Panc1 (cell line): ENCODE measurements at regions not wholly inside any gene's neighbourhood (a gene's known extent, or its start where the extent isn't known, plus 50 kb on each side); places are given as distances from the start of the nearest gene placed in this dataset.

Source experiments
- ATAC-seq: fragments of 200-7000 bp; cut with Tn5 transposase; 2 replicates; pipeline ENCODE4 v1.9.1; 2020; ENCODE audit warnings: mild to moderate bottlenecking, moderate library complexity
- BruUV-seq: library from RNA; stranded (reverse); fragments of 400-500 nt; replicated peaks from 2 replicates; lab custom pipeline; 2021; lab: Mats Ljungman, UMichigan
- CTCF ChIA-PET: fragments of 300-600 bp; sonication (Branson Sonifier 250); formaldehyde crosslinking; loops from one replicate; lab custom pipeline; 2022; ENCODE audit warnings: antibody characterized with exemption; lab: Charles Lee
- POLR2A ChIA-PET: fragments of 300-600 bp; sonication (Branson Sonifier 250); formaldehyde crosslinking; loops from one replicate; lab custom pipeline; 2022; ENCODE audit warnings: antibody characterized with exemption; lab: Charles Lee
- DNase-seq: peaks from one replicate; pipeline ENCODE4 v3.0.0-alpha.2; 2010; ENCODE audit warnings: low read depth, low spot score
- H3K27ac ChIP-seq: 2 replicates; pipeline ENCODE4 v1.5.1; 2011; ENCODE audit warnings: mild to moderate bottlenecking, low read length, inconsistent platforms
- H3K27me3 ChIP-seq: fragments of 200-500 bp; sonication (Bioruptor generic); 2 replicates; pipeline ENCODE4 v1.6.0; 2014; ENCODE audit warnings: low read length, inconsistent platforms; ENCODE audit not compliant: control insufficient read depth, insufficient read depth
- H3K36me3 ChIP-seq: fragments of 200-500 bp; sonication (Bioruptor generic); 2 replicates; pipeline ENCODE4 v1.5.1; 2014; ENCODE audit warnings: inconsistent platforms, mild to moderate bottlenecking, low read length, moderate library complexity; ENCODE audit not compliant: control insufficient read depth, insufficient read depth
- H3K4me1 ChIP-seq: 2 replicates; pipeline ENCODE4 v1.5.1; 2011; ENCODE audit warnings: inconsistent platforms, mild to moderate bottlenecking, low read length, moderate library complexity; ENCODE audit not compliant: control insufficient read depth, insufficient read depth
- H3K4me3 ChIP-seq, 2 experiments: 2 replicates each; pipeline ENCODE4 v1.5.1; 2011 to 2012; ENCODE audit warnings: low read depth in 2 of 2, low read length in 2 of 2, mild to moderate bottlenecking in 2 of 2, inconsistent platforms in 1 of 2, moderate library complexity in 1 of 2
- H3K9me3 ChIP-seq: fragments of 200-500 bp; sonication (Bioruptor generic); 2 replicates; pipeline ENCODE4 v1.5.1; 2014; ENCODE audit warnings: low read depth, mild to moderate bottlenecking, inconsistent platforms, low read length, moderate library complexity; ENCODE audit not compliant: control insufficient read depth, insufficient read depth
- CTCF ChIP-seq: fragments of 450-650 bp; IDR thresholded peaks from 2 replicates; pipeline ENCODE4 v1.5.1; 2017; ENCODE audit warnings: mild to moderate bottlenecking
- POLR2AphosphoS5 ChIP-seq: IDR thresholded peaks from 2 replicates; pipeline ENCODE4 v1.6.1; 2012; ENCODE audit warnings: mild to moderate bottlenecking, low read depth, low read length, moderate library complexity
- REST ChIP-seq, 2 experiments: IDR thresholded peaks; 2 replicates each; pipeline ENCODE4 v1.6.1; 2011 to 2012; ENCODE audit warnings: low read depth in 2 of 2, control low read depth in 1 of 2, low read length in 1 of 2, mild to moderate bottlenecking in 1 of 2, moderate library complexity in 1 of 2; ENCODE audit not compliant: insufficient read depth in 1 of 2
- SIN3A ChIP-seq: IDR thresholded peaks from 2 replicates; pipeline ENCODE4 v1.6.1; 2012; ENCODE audit warnings: low read depth, mild to moderate bottlenecking, low read length, moderate library complexity, borderline replicate concordance; ENCODE audit not compliant: insufficient read depth
- TCF7L2 ChIP-seq: IDR thresholded peaks from 2 replicates; pipeline ENCODE4 v1.6.1; 2011; ENCODE audit warnings: mild to moderate bottlenecking, low read depth, low read length, inconsistent platforms
- in situ Hi-C: cut with HindIII; loops from 2 replicates; pipeline ENCODE4 v1.10.0; 2016; ENCODE audit warnings: low sequenced_read_pairs, low pct_unique_long_range_greater_than_20kb
- intact Hi-C: fragments of 100-400 bp; cut with micrococcal nuclease; formaldehyde crosslinking; loops from one replicate; pipeline ENCODE4 v1.10.0; 2022; ENCODE audit not compliant: unreplicated experiment

- no TSS peak for BruUV-seq
- ChIA-PET CTCF (no interaction called here), POLR2A (no interaction called here)
- intact Hi-C loops (no loop called here), in situ Hi-C loops (no loop called here)
- Histone ChIP-seq H3K36me3 (no peaks in the 10 kb centered on the region), H3K4me1 (no peaks in the 10 kb centered on the region), H3K4me3 (no peak overlapping the region), H3K9me3 (no peaks in the 10 kb centered on the region), H3K27ac (no peak overlapping the region), H3K27me3 (no peaks in the 10 kb centered on the region)
- DNase-seq (no peak), ATAC-seq (no peak)
- TF ChIP-seq SIN3A (no peak), TCF7L2 (no peak), CTCF (no peak), REST (IDR thresholded peaks at IDR 0.05; ENCODE audit: insufficient read depth in 1 of 2, low read depth in 2 of 2, low read length in 1 of 2) (no peak), POLR2AphosphoS5 (no peak)
Measured at GRCh38 chr2:7621018-7621814, 704.0 kb downstream of the RNF144A start.

- H3K4me1 ChIP-seq, result no peaks in the 10 kb centered on the region
- ATAC-seq, result no peak
- H3K9me3 ChIP-seq, result no peaks in the 10 kb centered on the region
- ChIA-PET CTCF (no interaction called here), POLR2A (no interaction called here)
- no TSS peak for BruUV-seq
- no peaks in the 10 kb centered on the region for H3K36me3 ChIP-seq
- in situ Hi-C loops, result no loop called here
- H3K4me3 ChIP-seq, result no peak overlapping the region
- DNase-seq, result no peak
- H3K27me3 ChIP-seq, result no peaks in the 10 kb centered on the region
- intact Hi-C loops, result no loop called here
- no peak overlapping the region for H3K27ac ChIP-seq
- TF ChIP-seq SIN3A, result no peak
- no peak for TF ChIP-seq POLR2AphosphoS5
- no peak for TF ChIP-seq TCF7L2
- no peak for TF ChIP-seq REST (IDR thresholded peaks at IDR 0.05; ENCODE audit: insufficient read depth in 1 of 2, low read depth in 2 of 2, low read length in 1 of 2)
- no peak for TF ChIP-seq CTCF
Measured at GRCh38 chr2:7625392-7626138, 708.4 kb downstream of the RNF144A start.
